AG04449 (cell line): ENCODE measurements at regions not wholly inside any gene's neighbourhood (a gene's known extent, or its start where the extent isn't known, plus 50 kb on each side); places are given as distances from the start of the nearest gene placed in this dataset.
"Not testable (repeated sequence)": the region's sequence is repeated elsewhere in the genome, so short reads cannot be mapped to it uniquely, and the experiment has no call there.

Experiments
- CTCF ChIA-PET: fragments of 350-600 bp; formaldehyde crosslinking; extraction: SDS; loops from one replicate; lab custom pipeline; 2021; ENCODE audit warnings: antibody characterized with exemption; lab: Yijun Ruan, JAX
- POLR2A ChIA-PET: fragments of 400-600, 350-600 bp; formaldehyde crosslinking; extraction: SDS; loops from one replicate; lab custom pipeline; 2020; ENCODE audit warnings: antibody characterized with exemption, inconsistent platforms; lab: Yijun Ruan, JAX
- DNase-seq: peaks from one replicate; pipeline ENCODE4 v3.0.0-alpha.2; 2010; ENCODE audit warnings: low read depth, low spot score
- H3K4me3 ChIP-seq: 2 replicates; pipeline ENCODE4 v1.5.1; 2011; ENCODE audit warnings: low read depth, mild to moderate bottlenecking, control low read depth, low read length
- TF ChIP-seq, protein P1 (sequence below): IDR thresholded peaks from one replicate; pipeline ENCODE4 v1.5.1; 2011; ENCODE audit warnings: mild to moderate bottlenecking, moderate library complexity, low read length, control low read depth, inconsistent platforms; ENCODE audit not compliant: insufficient read depth; ENCODE audit errors: missing control alignments

DNA sequence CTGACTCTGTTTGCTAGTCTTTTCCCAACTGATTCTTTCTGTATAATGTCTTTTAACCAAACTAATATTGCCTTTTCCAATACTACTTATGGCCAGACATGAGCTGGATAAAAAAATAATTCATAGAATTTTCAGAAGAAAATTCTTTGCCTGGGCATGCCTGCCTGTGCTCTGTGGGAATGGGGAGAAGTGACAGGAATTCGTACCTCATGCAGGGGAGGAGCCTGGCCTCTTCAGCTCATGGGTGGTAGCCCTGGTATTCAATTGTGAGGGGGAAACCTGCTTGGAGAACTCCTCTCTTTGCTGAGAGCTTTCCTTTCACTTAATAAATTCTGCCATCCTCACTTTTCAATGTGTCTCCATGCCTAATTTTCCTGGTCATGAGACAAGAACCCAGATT, 928.8 kb downstream of the FAM181B start:
- TF ChIP-seq, protein P1, sequence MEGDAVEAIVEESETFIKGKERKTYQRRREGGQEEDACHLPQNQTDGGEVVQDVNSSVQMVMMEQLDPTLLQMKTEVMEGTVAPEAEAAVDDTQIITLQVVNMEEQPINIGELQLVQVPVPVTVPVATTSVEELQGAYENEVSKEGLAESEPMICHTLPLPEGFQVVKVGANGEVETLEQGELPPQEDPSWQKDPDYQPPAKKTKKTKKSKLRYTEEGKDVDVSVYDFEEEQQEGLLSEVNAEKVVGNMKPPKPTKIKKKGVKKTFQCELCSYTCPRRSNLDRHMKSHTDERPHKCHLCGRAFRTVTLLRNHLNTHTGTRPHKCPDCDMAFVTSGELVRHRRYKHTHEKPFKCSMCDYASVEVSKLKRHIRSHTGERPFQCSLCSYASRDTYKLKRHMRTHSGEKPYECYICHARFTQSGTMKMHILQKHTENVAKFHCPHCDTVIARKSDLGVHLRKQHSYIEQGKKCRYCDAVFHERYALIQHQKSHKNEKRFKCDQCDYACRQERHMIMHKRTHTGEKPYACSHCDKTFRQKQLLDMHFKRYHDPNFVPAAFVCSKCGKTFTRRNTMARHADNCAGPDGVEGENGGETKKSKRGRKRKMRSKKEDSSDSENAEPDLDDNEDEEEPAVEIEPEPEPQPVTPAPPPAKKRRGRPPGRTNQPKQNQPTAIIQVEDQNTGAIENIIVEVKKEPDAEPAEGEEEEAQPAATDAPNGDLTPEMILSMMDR = no peak
- no peak for DNase-seq
- no peak overlapping the region for H3K4me3 ChIP-seq
- POLR2A ChIA-PET = no interaction called here
- CTCF ChIA-PET = no interaction called here

DNA sequence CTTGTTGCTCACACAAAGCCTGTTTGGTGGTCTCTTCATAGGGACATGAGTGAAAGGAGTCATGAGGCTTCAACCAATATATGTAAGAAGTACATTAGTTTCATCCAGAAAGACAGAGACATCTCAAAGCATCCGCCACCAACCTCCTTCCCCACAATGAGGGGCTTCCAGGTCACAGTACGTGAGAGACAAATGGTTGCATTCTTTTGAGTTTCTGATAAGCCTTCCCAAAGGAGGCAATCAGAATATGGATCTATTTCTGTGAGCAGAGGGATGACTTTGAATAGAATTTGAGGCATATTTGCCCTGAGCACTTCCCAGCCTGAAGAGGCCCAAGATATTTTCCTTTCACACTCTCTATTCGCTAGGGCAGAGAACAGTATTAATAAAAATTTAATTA, 931.1 kb downstream of the FAM181B start:
- CTCF ChIA-PET = no interaction called here
- no peak overlapping the region for H3K4me3 ChIP-seq
- no peak for DNase-seq
- TF ChIP-seq, protein P1 = no peak
- POLR2A ChIA-PET = no interaction called here

DNA sequence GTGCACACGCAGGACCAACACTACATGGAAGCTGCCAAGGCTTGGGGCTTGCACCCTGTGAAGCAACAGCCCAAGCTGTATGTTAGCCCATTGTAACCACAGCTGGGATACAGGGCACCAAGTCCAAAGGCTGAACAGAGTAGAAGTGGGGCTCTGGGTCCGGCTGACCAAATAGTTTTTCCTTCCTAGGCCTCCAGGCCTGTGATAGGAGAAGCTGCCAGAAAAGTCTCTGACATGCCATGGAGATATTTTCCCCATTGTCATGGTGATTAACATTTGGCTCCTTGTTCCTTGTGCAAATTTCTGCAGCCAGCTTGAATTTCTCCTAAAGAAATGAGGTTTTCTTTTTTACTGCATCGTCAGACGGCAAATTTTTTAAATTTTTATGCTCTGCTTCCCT, 941.2 kb downstream of the FAM181B start:
- no peak for DNase-seq
- H3K4me3 ChIP-seq = no peak overlapping the region
- CTCF ChIA-PET = no interaction called here
- POLR2A ChIA-PET = no interaction called here
- TF ChIP-seq, protein P1 = no peak

DNA sequence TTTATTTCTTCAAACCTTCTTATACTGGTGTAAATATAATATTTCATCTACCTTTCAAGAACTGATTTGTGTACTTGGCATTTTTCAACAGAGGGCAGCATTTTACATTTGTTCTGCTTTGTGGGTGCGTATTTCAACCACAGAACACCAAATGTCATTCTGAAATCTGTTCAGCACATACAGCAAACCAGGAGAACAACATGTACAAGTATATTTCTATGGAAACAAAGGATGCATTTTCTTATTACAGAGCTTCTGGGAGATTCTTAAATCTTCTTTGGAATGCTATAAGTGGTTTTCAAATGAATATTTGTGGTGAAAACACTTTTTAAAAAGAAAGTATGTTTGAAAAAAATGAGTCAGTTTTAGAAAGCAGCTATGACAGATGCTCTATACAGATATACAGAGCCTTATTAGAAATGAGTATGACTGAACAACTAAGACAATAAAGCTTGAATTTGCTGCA, 946.0 kb downstream of the FAM181B start:
- no peak overlapping the region for H3K4me3 ChIP-seq
- ChIA-PET POLR2A (no interaction called here), CTCF (no interaction called here)
- no peak for DNase-seq
- TF ChIP-seq, protein P1 = no peak

DNA sequence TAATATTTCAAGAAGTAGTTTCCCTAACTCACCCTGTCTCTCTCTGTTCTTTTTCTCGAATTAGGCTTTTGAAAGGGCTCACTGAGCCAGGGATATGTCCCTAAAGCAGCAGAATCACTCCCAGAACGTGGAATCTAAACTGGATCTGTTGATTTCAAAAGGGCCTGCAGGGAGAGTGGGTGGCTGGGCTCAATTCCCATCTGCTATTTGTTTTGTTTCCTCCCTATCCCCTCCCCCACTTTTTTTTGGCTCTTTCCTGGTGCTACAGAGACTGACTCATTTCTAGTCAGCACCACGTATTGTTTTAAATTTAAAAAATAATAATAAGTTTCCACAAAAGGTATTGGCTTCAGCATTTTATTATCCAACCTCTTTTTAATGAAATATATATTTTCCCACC, 961.5 kb downstream of the FAM181B start:
- DNase-seq = no peak
- H3K4me3 ChIP-seq = no peak overlapping the region
- ChIA-PET POLR2A (no interaction called here), CTCF (no interaction called here)
- TF ChIP-seq, protein P1 = no peak

DNA sequence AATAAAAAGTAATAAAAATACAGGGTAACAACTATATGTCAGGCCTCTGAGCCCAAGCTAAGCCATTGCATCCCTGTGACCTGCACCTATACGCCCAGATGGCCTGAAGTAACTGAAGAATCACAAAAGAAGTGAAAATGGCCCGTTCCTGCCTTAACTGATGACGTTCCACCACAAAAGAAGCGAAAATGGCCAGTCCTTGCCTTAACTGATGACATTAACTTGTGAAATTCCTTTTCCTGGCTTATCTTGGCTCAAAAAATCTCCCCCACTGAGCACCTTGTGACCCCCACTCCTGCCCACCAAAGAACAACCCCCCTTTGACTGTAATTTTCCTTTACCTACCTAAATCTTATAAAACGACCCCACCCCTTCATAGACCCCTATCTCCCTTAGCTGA, 963.8 kb downstream of the FAM181B start:
- DNase-seq, CTCF ChIA-PET, H3K4me3 ChIP-seq, POLR2A ChIA-PET: not testable (repeated sequence)

DNA sequence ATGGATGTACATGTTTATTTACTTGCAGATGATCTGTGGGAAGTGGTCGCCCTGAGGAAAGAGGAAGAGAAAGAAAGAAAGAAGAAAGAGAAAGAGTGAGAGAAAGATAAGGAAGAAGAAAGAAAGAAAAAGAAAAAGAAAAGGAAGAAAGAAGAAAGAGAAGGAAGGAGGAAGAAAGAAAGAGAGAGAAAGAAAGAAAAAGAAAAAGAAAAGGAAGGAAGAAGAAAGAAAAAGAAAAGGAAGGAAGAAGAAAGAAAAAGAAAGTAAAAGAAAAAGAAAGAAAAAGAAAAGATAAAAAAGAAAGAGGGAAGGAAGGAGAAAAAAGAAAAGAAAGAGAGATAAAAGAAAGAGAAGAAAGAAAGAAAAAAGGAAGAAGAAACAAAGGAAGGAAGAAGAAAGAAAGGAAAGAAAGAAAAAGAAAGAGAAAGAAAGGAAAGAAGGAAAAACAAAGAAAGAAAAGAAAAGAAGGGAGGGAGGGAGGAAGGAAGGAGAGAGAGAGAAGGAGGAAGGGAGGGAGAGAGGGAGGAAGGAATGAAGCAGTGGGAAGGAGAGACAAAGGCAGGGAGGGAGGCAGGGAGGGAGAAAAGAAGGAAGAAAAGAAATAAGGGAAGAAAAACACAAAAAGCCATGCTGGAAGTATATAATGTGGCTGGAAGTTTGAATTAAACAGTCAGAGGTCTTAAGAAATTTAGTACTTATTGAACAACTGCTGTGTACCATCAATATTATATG, 976.6 kb downstream of the FAM181B start:
- no peak overlapping the region for H3K4me3 ChIP-seq
- TF ChIP-seq, protein P1 = no peak
- POLR2A ChIA-PET = no interaction called here
- CTCF ChIA-PET = no interaction called here
- no peak for DNase-seq
